IMR-90 (cell line): ENCODE measurements at regions not wholly inside any gene's neighbourhood (a gene's known extent, or its start where the extent isn't known, plus 50 kb on each side); places are given as distances from the start of the nearest gene placed in this dataset.

ENCODE experiments used
- ATAC-seq: fragments of 200-7000 bp; cut with Tn5 transposase; 2 replicates; pipeline ENCODE4 v1.9.1; 2020; ENCODE audit warnings: low read depth, mild to moderate bottlenecking, moderate library complexity
- BruUV-seq: library from RNA; stranded (reverse); fragments of 400-500 nt; replicated peaks from 2 replicates; lab custom pipeline; 2021; lab: Mats Ljungman, UMichigan
- CTCF ChIA-PET: fragments of 300-600 bp; formaldehyde crosslinking; extraction: SDS; loops from one replicate; lab custom pipeline; 2021; ENCODE audit warnings: antibody characterized with exemption; lab: Yijun Ruan, JAX
- POLR2A ChIA-PET: fragments of 300-600 bp; sonication (Branson Sonifier 250); formaldehyde crosslinking; loops from one replicate; lab custom pipeline; 2022; ENCODE audit warnings: antibody characterized with exemption; ENCODE audit not compliant: unreplicated experiment; lab: Charles Lee
- DNase-seq: peaks from one replicate; pipeline ENCODE4 v3.0.0; 2013
- H2AFZ ChIP-seq: replicated peaks from 2 replicates; pipeline ENCODE3; 2013; ENCODE audit warnings: low read length, mild to moderate bottlenecking; ENCODE audit not compliant: poor library complexity
- H2AK5ac ChIP-seq: 2 replicates; pipeline ENCODE4 v1.6.1; 2013; ENCODE audit warnings: low read depth, low read length, inconsistent platforms
- H2AK9ac ChIP-seq: replicated peaks from 2 replicates; pipeline ENCODE3; 2013; ENCODE audit warnings: mild to moderate bottlenecking, low read depth, low read length, moderate library complexity; ENCODE audit not compliant: poor library complexity
- H2BK120ac ChIP-seq: 2 replicates; pipeline ENCODE4 v1.6.1; 2013; ENCODE audit warnings: low read depth, low read length, inconsistent platforms
- H2BK15ac ChIP-seq: 3 replicates; pipeline ENCODE4 v1.6.1; 2013; ENCODE audit warnings: low read depth, low read length, inconsistent platforms
- H2BK20ac ChIP-seq: 2 replicates; pipeline ENCODE4 v1.6.1; 2013; ENCODE audit warnings: low read depth, mild to moderate bottlenecking, inconsistent platforms, low read length, moderate library complexity
- H2BK5ac ChIP-seq: 2 replicates; pipeline ENCODE4 v1.6.1; 2013; ENCODE audit warnings: mild to moderate bottlenecking, low read depth, low read length, inconsistent platforms; ENCODE audit not compliant: poor library complexity, severe bottlenecking
- H3K14ac ChIP-seq: replicated peaks from 2 replicates; pipeline ENCODE4 v1.6.1; 2013; ENCODE audit warnings: low read depth, low read length, inconsistent platforms
- H3K18ac ChIP-seq: 2 replicates; pipeline ENCODE4 v1.6.1; 2013; ENCODE audit warnings: low read depth, low read length, control low read depth
- H3K23ac ChIP-seq: 2 replicates; pipeline ENCODE4 v1.6.1; 2013; ENCODE audit warnings: low read depth, low read length, inconsistent platforms
- H3K27ac ChIP-seq: 2 replicates; pipeline ENCODE4 v1.5.1; 2013; ENCODE audit warnings: mild to moderate bottlenecking, control low read depth, low read length; ENCODE audit not compliant: insufficient read depth
- H3K27me3 ChIP-seq: 2 replicates; pipeline ENCODE4 v1.6.1; 2013; ENCODE audit warnings: low read length; ENCODE audit not compliant: control insufficient read depth, insufficient read depth
- H3K36me3 ChIP-seq: 2 replicates; pipeline ENCODE4 v1.6.1; 2013; ENCODE audit warnings: low read length, mixed read lengths; ENCODE audit not compliant: control insufficient read depth, insufficient read depth
- H3K4ac ChIP-seq: 2 replicates; pipeline ENCODE4 v1.6.1; 2013; ENCODE audit warnings: low read depth, low read length, inconsistent platforms
- H3K4me1 ChIP-seq: 2 replicates; pipeline ENCODE4 v1.6.1; 2013; ENCODE audit warnings: low read length, mixed read lengths; ENCODE audit not compliant: control insufficient read depth, insufficient read depth
- H3K4me2 ChIP-seq: 2 replicates; pipeline ENCODE4 v1.6.1; 2013; ENCODE audit warnings: low read depth, mild to moderate bottlenecking, control low read depth, low read length, moderate library complexity
- H3K4me3 ChIP-seq: 2 replicates; pipeline ENCODE4 v1.5.1; 2013; ENCODE audit warnings: low read depth, mild to moderate bottlenecking, control low read depth, low read length, moderate library complexity; ENCODE audit not compliant: insufficient read depth
- H3K56ac ChIP-seq: 2 replicates; pipeline ENCODE4 v1.6.1; 2013; ENCODE audit warnings: low read length, inconsistent platforms; ENCODE audit not compliant: insufficient read depth; ENCODE audit errors: extremely low read depth
- H3K79me1 ChIP-seq, 2 experiments: 2 replicates each; pipeline ENCODE4 v1.6.1; 2013; ENCODE audit warnings: low read length in 2 of 2, inconsistent platforms in 1 of 2, low read depth in 1 of 2
- H3K9ac ChIP-seq: 2 replicates; pipeline ENCODE4 v1.6.1; 2013; ENCODE audit warnings: low read depth, low read length, control low read depth
- H3K9me1 ChIP-seq: 2 replicates; pipeline ENCODE4 v1.6.1; 2013; ENCODE audit warnings: low read length, inconsistent platforms; ENCODE audit not compliant: insufficient read depth
- H3K9me3 ChIP-seq: 2 replicates; pipeline ENCODE4 v1.6.1; 2013; ENCODE audit warnings: low read length; ENCODE audit not compliant: control insufficient read depth, insufficient read depth
- H4K20me1 ChIP-seq: 2 replicates; pipeline ENCODE4 v1.6.1; 2013; ENCODE audit warnings: low read length, inconsistent platforms; ENCODE audit not compliant: insufficient read depth
- H4K5ac ChIP-seq: 2 replicates; pipeline ENCODE4 v1.6.1; 2013; ENCODE audit warnings: mild to moderate bottlenecking, low read depth, low read length, control low read depth
- H4K8ac ChIP-seq, 2 experiments: 2 replicates each; pipeline ENCODE4 v1.6.1; 2013; ENCODE audit warnings: low read depth in 2 of 2, low read length in 2 of 2, control low read depth in 1 of 2, inconsistent platforms in 1 of 2
- H4K91ac ChIP-seq: 2 replicates; pipeline ENCODE4 v1.6.1; 2013; ENCODE audit warnings: low read depth, low read length, inconsistent platforms; ENCODE audit not compliant: insufficient read depth
- CEBPB ChIP-seq: IDR thresholded peaks from 2 replicates; pipeline ENCODE4 v1.6.1; 2012; ENCODE audit warnings: low read depth, low read length, improper control_type of control experiment
- CHD1 ChIP-seq: IDR thresholded peaks from 2 replicates; pipeline ENCODE4 v1.6.1; 2012; ENCODE audit warnings: low read depth, low read length, improper control_type of control experiment
- FOS ChIP-seq: fragments of 150-350 bp; IDR thresholded peaks from 2 replicates; pipeline ENCODE4 v1.6.1; 2016; ENCODE audit warnings: low read depth, low read length
- MAFK ChIP-seq: IDR thresholded peaks from 2 replicates; pipeline ENCODE4 v1.6.1; 2012; ENCODE audit warnings: low read depth, low read length, improper control_type of control experiment
- MAZ ChIP-seq: IDR thresholded peaks from 2 replicates; pipeline ENCODE4 v1.6.1; 2012; ENCODE audit warnings: low read depth, mild to moderate bottlenecking, low read length, improper control_type of control experiment, moderate library complexity, borderline replicate concordance
- NFE2L2 ChIP-seq: fragments of 150-350 bp; IDR thresholded peaks from 2 replicates; pipeline ENCODE4 v1.6.1; 2016; ENCODE audit warnings: low read depth, mild to moderate bottlenecking, low read length
- POLR2A ChIP-seq: IDR thresholded peaks from 2 replicates; pipeline ENCODE4 v1.6.1; 2012; ENCODE audit warnings: mild to moderate bottlenecking, low read depth, low read length
- RAD21 ChIP-seq: IDR thresholded peaks from 2 replicates; pipeline ENCODE4 v1.6.1; 2012; ENCODE audit warnings: low read length, improper control_type of control experiment
- RCOR1 ChIP-seq: IDR thresholded peaks from 2 replicates; pipeline ENCODE4 v1.6.1; 2012; ENCODE audit warnings: mild to moderate bottlenecking, low read length, improper control_type of control experiment; ENCODE audit not compliant: insufficient replicate concordance
- RFX5 ChIP-seq: IDR thresholded peaks from 2 replicates; pipeline ENCODE4 v1.8.0; 2012; ENCODE audit warnings: low read depth, mild to moderate bottlenecking, low read length, moderate library complexity
- USF2 ChIP-seq: fragments of 150-350 bp; IDR thresholded peaks from 2 replicates; pipeline ENCODE4 v1.6.1; 2017; ENCODE audit warnings: mild to moderate bottlenecking, antibody characterized with exemption, low read length, low read depth
- WGBS, 2 experiments: methylation state at CpG; one replicate each; pipeline versions ENCODE4 v1.1.5 to v1.1.7; 2013; ENCODE audit warnings: missing lambda C conversion rate in 2 of 2; ENCODE audit not compliant: insufficient read length in 1 of 2; ENCODE audit errors: extremely low coverage in 2 of 2; 5-methylcytosine and 5-hydroxymethylcytosine counted together
- dilution Hi-C: fragments of 300-500 bp; cut with HindIII; formaldehyde crosslinking; loops from one replicate; pipeline ENCODE4 v1.14.3; 2018; ENCODE audit warnings: low sequenced_read_pairs; ENCODE audit not compliant: unreplicated experiment
- in situ Hi-C: fragments of 300-500 bp; cut with MboI; formaldehyde crosslinking; loops from 3 replicates; pipeline ENCODE4 v1.14.3; 2019; ENCODE audit warnings: low sequenced_read_pairs, inconsistent platforms, mixed read lengths
- intact Hi-C: fragments of 100-400 bp; cut with micrococcal nuclease; formaldehyde crosslinking; loops from 2 replicates; pipeline ENCODE4 v1.10.0; 2022
- TF ChIP-seq, protein P1 (sequence below): fragments of 150-350 bp; IDR thresholded peaks from 2 replicates; pipeline ENCODE4 v1.6.1; 2016; ENCODE audit warnings: low read depth, mild to moderate bottlenecking, low read length, moderate library complexity, borderline replicate concordance
- TF ChIP-seq, protein P2 (sequence below): conservative IDR thresholded peaks from 2 replicates; pipeline ENCODE4 v1.5.1; 2012; ENCODE audit warnings: mild to moderate bottlenecking, low read depth, low read length, improper control_type of control experiment

DNA sequence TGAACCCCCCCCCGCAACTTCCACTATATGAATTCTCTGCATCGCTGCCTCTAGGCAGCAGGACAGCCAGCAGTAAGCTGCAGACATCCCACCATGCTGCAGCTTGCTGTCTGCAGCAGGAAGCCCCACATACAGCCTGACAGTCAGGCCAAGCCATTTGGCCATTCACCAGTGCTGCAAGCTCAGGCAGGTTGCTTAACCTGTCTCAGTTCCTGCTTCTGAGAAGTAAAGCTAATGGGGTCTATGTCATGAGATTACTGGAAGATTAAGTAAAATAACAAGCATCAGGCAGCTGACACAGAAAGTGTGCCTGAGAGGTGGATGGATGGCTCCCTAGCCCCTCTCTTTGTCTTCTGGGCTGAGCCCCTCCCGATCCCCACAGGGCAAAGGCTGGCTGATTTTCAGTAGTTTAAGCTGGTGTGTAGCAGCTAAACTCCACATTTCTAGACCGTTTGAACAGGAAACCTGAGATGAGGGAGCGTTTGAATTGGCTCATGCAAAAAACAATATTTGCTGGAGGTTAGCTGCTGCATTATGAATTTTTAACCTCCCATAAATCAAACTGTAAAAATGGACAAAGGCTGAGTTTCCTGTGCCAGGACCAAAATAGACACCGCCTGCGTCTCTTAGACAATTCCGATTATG, 193.8 kb upstream of the ARL4C start (continued):
- no peak for TF ChIP-seq CHD1
- no peak for TF ChIP-seq RCOR1

- H2AK5ac ChIP-seq = peak overlapping the region; percentile 49
- H2AFZ ChIP-seq = no peak overlapping the region
- DNase-seq = no peak
- BruUV-seq = no TSS peak
- no peak overlapping the region for H3K14ac ChIP-seq
- no peak overlapping the region for H2BK15ac ChIP-seq
- no peak overlapping the region for H3K23ac ChIP-seq
- H3K9me3 ChIP-seq = no peaks in the 10 kb centered on the region
- H4K8ac ChIP-seq = peak overlapping the region in 1 of 2 experiments; percentile 57; a peak in 2 of 4 replicates
- no peak overlapping the region for H3K27ac ChIP-seq
- intact Hi-C loops = no loop called here
- peak overlapping the region; percentile 44; the same call in 1 of the 2 replicates for H2BK120ac ChIP-seq
- dilution Hi-C loops = no loop called here
- peak overlapping the region; percentile 14; the same call in 1 of the 2 replicates for H4K91ac ChIP-seq
- no peak overlapping the region for H3K18ac ChIP-seq
- no peak overlapping the region for H2BK5ac ChIP-seq
- peak overlapping the region; percentile 14 for H2AK9ac ChIP-seq
- ATAC-seq = no peak
- H3K4ac ChIP-seq = peak overlapping the region; percentile 38; the same call in 1 of the 2 replicates
- in situ Hi-C loops = no loop called here
- POLR2A ChIA-PET = no interaction called here
- no peak overlapping the region for H3K4me2 ChIP-seq
- no peak overlapping the region for H4K5ac ChIP-seq
- CTCF ChIA-PET = interaction anchor here (1.1 kb wide), 1 partner anchor 192 kb away, joined by 3 read pairs; no protein-coding TSS in a partner anchor
- no peak overlapping the region for H3K56ac ChIP-seq
- no CpG with 5 or more reads among the region's 10 CpGs for WGBS, 2 experiments
- peak overlapping the region; percentile 27 for H2BK20ac ChIP-seq
- no peaks in the 10 kb centered on the region for H3K36me3 ChIP-seq
- H3K4me1 ChIP-seq = peaks cover 15% of the 10 kb centered on the region
- no peaks in the 10 kb centered on the region for H3K27me3 ChIP-seq
- peaks cover 11% of the 10 kb centered on the region for H3K9me1 ChIP-seq
- peaks cover 0 to 8% of the 10 kb centered on the region in 2 experiments; a peak in 2 of 4 replicates for H3K79me1 ChIP-seq
- no peak overlapping the region for H3K9ac ChIP-seq
- H3K4me3 ChIP-seq = no peak overlapping the region
- no peaks in the 10 kb centered on the region for H4K20me1 ChIP-seq
- TF ChIP-seq CEBPB (no peak), RFX5 (no peak), FOS (no peak), MAFK (no peak), USF2 (no peak), CHD1 (no peak), RAD21 (no peak), RCOR1 (no peak), MAZ (no peak), POLR2A (no peak), NFE2L2 (no peak)
- TF ChIP-seq, protein P1, sequence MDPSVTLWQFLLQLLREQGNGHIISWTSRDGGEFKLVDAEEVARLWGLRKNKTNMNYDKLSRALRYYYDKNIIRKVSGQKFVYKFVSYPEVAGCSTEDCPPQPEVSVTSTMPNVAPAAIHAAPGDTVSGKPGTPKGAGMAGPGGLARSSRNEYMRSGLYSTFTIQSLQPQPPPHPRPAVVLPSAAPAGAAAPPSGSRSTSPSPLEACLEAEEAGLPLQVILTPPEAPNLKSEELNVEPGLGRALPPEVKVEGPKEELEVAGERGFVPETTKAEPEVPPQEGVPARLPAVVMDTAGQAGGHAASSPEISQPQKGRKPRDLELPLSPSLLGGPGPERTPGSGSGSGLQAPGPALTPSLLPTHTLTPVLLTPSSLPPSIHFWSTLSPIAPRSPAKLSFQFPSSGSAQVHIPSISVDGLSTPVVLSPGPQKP = no peak
- TF ChIP-seq, protein P2, sequence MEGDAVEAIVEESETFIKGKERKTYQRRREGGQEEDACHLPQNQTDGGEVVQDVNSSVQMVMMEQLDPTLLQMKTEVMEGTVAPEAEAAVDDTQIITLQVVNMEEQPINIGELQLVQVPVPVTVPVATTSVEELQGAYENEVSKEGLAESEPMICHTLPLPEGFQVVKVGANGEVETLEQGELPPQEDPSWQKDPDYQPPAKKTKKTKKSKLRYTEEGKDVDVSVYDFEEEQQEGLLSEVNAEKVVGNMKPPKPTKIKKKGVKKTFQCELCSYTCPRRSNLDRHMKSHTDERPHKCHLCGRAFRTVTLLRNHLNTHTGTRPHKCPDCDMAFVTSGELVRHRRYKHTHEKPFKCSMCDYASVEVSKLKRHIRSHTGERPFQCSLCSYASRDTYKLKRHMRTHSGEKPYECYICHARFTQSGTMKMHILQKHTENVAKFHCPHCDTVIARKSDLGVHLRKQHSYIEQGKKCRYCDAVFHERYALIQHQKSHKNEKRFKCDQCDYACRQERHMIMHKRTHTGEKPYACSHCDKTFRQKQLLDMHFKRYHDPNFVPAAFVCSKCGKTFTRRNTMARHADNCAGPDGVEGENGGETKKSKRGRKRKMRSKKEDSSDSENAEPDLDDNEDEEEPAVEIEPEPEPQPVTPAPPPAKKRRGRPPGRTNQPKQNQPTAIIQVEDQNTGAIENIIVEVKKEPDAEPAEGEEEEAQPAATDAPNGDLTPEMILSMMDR = no peak
These were observed 193.1 kb upstream of the ARL4C start for GRCh38 chr2:234689911-234690379.
